ENCODE measurements at regions not wholly inside any gene's neighbourhood (a gene's known extent, or its start where the extent isn't known, plus 50 kb on each side); places are given as distances from the start of the nearest gene placed in this dataset.

GRCh38 chr11:129279326-129280026 is 87.4 kb upstream of the ARHGAP32 start (continued):
- TF ChIP-seq, protein P1, sequence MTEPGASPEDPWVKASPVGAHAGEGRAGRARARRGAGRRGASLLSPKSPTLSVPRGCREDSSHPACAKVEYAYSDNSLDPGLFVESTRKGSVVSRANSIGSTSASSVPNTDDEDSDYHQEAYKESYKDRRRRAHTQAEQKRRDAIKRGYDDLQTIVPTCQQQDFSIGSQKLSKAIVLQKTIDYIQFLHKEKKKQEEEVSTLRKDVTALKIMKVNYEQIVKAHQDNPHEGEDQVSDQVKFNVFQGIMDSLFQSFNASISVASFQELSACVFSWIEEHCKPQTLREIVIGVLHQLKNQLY (CRISPR knock-in tag; IDR thresholded peaks at IDR 0.05): no peak
- TF ChIP-seq ZNF513 (CRISPR knock-in tag; conservative IDR thresholded peaks at IDR 0.05) (no peak), ZNF512 (CRISPR knock-in tag; IDR thresholded peaks at IDR 0.05) (no peak), ZNF597 (CRISPR knock-in tag; IDR thresholded peaks at IDR 0.05) (no peak), ZNF121 (CRISPR knock-in tag; IDR thresholded peaks at IDR 0.05) (no peak), MAFF (IDR thresholded peaks at IDR 0.05; ENCODE audit: low read depth, low read length) (no peak), THRA (CRISPR knock-in tag; IDR thresholded peaks at IDR 0.05; ENCODE audit: borderline replicate concordance) (no peak), TBX3 (IDR thresholded peaks at IDR 0.05; ENCODE audit: borderline replicate concordance) (no peak), TBL1XR1 (IDR thresholded peaks at IDR 0.05; ENCODE audit: borderline replicate concordance, low read length, partially characterized antibody) (no peak), ZFP1 (CRISPR knock-in tag; IDR thresholded peaks at IDR 0.05) (no peak), NFIB (CRISPR knock-in tag; IDR thresholded peaks at IDR 0.05; ENCODE audit: borderline replicate concordance) (no peak), ZNF468 (CRISPR knock-in tag; IDR thresholded peaks at IDR 0.05) (no peak), ZNF577 (CRISPR knock-in tag; IDR thresholded peaks at IDR 0.05; ENCODE audit: borderline replicate concordance, low read depth) (no peak), ZNF543 (CRISPR knock-in tag; IDR thresholded peaks at IDR 0.05) (no peak), ARID3A (IDR thresholded peaks at IDR 0.05; ENCODE audit: low read depth, low read length) (no peak), TIGD3 (CRISPR knock-in tag; IDR thresholded peaks at IDR 0.05; ENCODE audit: borderline replicate concordance) (no peak), ZNF567 (CRISPR knock-in tag; IDR thresholded peaks at IDR 0.05; ENCODE audit: borderline replicate concordance) (no peak), ZUFSP (CRISPR knock-in tag; IDR thresholded peaks at IDR 0.05; ENCODE audit: borderline replicate concordance) (no peak)

All from HepG2 (cell line).